K562 (cell line): ENCODE measurements at regions not wholly inside any gene's neighbourhood (a gene's known extent, or its start where the extent isn't known, plus 50 kb on each side); places are given as distances from the start of the nearest gene placed in this dataset.

Source experiments
- CCNT2 ChIP-seq: IDR thresholded peaks from 2 replicates; pipeline ENCODE4 v1.6.1; 2011; ENCODE audit warnings: borderline replicate concordance, low read depth, mild to moderate bottlenecking, moderate library complexity, mixed read lengths, low read length; ENCODE audit not compliant: insufficient read length; ENCODE audit errors: extremely low read depth
- CHAMP1 ChIP-seq: fragments of 450-650 bp; IDR thresholded peaks from 2 replicates; pipeline ENCODE4 v1.6.1; 2016; ENCODE audit warnings: mild to moderate bottlenecking
- FOXP4 ChIP-seq: sonication (generic); formaldehyde crosslinking; IDR thresholded peaks from 2 replicates; pipeline ENCODE4 v1.8.0; 2022; ENCODE audit warnings: mild to moderate bottlenecking, missing genetic modification reagents, borderline replicate concordance
- GATAD2A ChIP-seq: fragments of 450-650 bp; IDR thresholded peaks from 2 replicates; pipeline ENCODE4 v1.6.1; 2017
- HDAC2 ChIP-seq: fragments of 450-650 bp; IDR thresholded peaks from 2 replicates; pipeline ENCODE4 v1.6.1; 2016; ENCODE audit warnings: mild to moderate bottlenecking
- JUND ChIP-seq, 2 experiments: IDR thresholded peaks; 2 replicates in 1 of 2; 3 replicates in 1 of 2; pipeline ENCODE4 v1.6.1; 2011; ENCODE audit warnings: borderline replicate concordance in 2 of 2, low read depth in 2 of 2, low read length in 2 of 2, improper control_type of control experiment in 1 of 2, missing biosample characterization in 1 of 2, missing genetic modification characterization in 1 of 2, missing genetic modification reagents in 1 of 2
- L3MBTL2 ChIP-seq: fragments of 450-650 bp; IDR thresholded peaks from 2 replicates; pipeline ENCODE4 v1.6.1; 2016; ENCODE audit warnings: mild to moderate bottlenecking, moderate library complexity
- NBN ChIP-seq: fragments of 450-650 bp; IDR thresholded peaks from 2 replicates; pipeline ENCODE4 v1.6.1; 2016; ENCODE audit warnings: low read depth, mild to moderate bottlenecking
- RFX1 ChIP-seq: fragments of 450-650 bp; IDR thresholded peaks from 2 replicates; pipeline ENCODE4 v1.6.1; 2016; ENCODE audit warnings: mild to moderate bottlenecking, moderate library complexity
- THRAP3 ChIP-seq: fragments of 450-650 bp; IDR thresholded peaks from 2 replicates; pipeline ENCODE4 v1.6.1; 2016; ENCODE audit warnings: mild to moderate bottlenecking, inconsistent platforms, borderline replicate concordance
- XRCC3 ChIP-seq: fragments of 450-650 bp; IDR thresholded peaks from 2 replicates; pipeline ENCODE4 v1.6.1; 2017; ENCODE audit warnings: mild to moderate bottlenecking, moderate library complexity
- ZFP36 ChIP-seq: fragments of 150-350 bp; IDR thresholded peaks from 2 replicates; pipeline ENCODE4 v1.6.1; 2018; ENCODE audit warnings: low read length, low read depth; ENCODE audit not compliant: partially characterized antibody
- ZNF175 ChIP-seq: fragments of 200-800 bp; sonication (Bioruptor generic); IDR thresholded peaks from 2 replicates; pipeline ENCODE4 v1.6.1; 2016; ENCODE audit warnings: low read depth, mild to moderate bottlenecking, missing genetic modification characterization, missing compliant biosample characterization
- ZNF449 ChIP-seq: fragments of 250-450 bp; sonication (Bioruptor Pico); IDR thresholded peaks from 2 replicates; pipeline ENCODE4 v1.8.0; 2022; ENCODE audit warnings: moderate library complexity, mild to moderate bottlenecking, inconsistent platforms
- TF ChIP-seq, protein P1 (sequence below): conservative IDR thresholded peaks from 2 replicates; pipeline ENCODE4 v1.6.1; 2011; ENCODE audit warnings: low read depth, mild to moderate bottlenecking, low read length; ENCODE audit not compliant: control insufficient read depth
- TF ChIP-seq, protein P2 (sequence below): fragments of 250-450 bp; sonication (Bioruptor Pico); IDR thresholded peaks from 2 replicates; pipeline ENCODE4 v1.5.0; 2022; ENCODE audit warnings: mild to moderate bottlenecking

DNA sequence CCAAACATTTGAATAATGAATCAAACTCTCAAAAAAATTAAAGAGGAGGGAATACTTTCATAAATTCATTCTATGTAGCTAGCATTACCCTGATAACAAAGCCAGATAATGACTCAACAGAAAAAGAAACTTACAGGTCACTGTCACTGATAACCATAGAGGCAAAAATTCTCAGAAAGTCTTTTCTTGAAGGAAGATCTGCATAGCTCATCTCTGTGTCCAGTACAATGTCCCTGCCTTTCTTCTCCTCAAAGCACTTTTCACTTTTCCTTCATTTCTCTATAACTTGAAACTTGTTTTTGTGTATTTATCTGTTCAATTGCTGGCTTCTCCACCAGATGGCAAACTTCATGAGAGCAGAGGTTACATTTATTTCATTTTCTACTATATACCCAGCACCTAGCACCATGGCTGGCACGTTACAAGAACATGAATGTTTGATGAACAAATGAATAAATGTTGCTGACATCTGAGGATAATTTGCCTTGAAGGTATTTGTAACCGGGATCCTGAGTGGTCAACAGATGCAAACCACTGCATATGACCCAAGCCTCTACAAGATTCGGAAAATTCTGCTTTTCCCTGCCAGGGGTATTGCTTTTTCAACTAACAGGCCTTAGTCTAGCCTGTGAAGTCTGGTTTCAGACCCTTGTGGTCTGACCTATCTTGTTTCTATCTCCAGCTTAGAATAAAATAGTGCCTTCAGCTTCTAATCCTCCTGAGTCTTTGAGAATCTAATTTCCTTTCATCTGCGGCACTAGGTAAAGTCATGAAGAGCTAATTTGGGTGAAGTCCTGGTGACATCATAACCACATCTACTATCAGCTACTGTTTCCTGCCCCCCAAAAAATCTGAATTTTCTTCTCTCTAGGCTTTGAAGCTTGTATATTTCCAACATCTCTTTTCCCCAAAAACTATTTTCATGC lies 52.5 kb upstream of the ANTXR2 start (continued):
- no peak for TF ChIP-seq ZNF449 (CRISPR knock-in tag)
- TF ChIP-seq, protein P1, sequence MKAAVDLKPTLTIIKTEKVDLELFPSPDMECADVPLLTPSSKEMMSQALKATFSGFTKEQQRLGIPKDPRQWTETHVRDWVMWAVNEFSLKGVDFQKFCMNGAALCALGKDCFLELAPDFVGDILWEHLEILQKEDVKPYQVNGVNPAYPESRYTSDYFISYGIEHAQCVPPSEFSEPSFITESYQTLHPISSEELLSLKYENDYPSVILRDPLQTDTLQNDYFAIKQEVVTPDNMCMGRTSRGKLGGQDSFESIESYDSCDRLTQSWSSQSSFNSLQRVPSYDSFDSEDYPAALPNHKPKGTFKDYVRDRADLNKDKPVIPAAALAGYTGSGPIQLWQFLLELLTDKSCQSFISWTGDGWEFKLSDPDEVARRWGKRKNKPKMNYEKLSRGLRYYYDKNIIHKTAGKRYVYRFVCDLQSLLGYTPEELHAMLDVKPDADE, result no peak
- peak; percentile 60; the same call in 1 of the 2 replicates for TF ChIP-seq NBN
- peak; percentile 70; the same call in 1 of the 2 replicates for TF ChIP-seq ZNF175 (CRISPR knock-in tag)
- no peak for TF ChIP-seq ZFP36
- TF ChIP-seq RFX1, result 0 out of 2 replicates have a peak, but pooled peaks have one; percentile 4
- TF ChIP-seq CCNT2, result peak; percentile 51
- TF ChIP-seq L3MBTL2, result 0 out of 2 replicates have a peak, but pooled peaks have one; percentile 51
- no peak for TF ChIP-seq THRAP3
- TF ChIP-seq JUND (IDR thresholded peaks at IDR 0.05; ENCODE audit: borderline replicate concordance, low read depth, low read length), result peak; percentile 58
- TF ChIP-seq JUND (tag; IDR thresholded peaks at IDR 0.05; ENCODE audit: borderline replicate concordance, low read depth, low read length), result peak; percentile 53; the same call in 1 of the 3 replicates
- TF ChIP-seq HDAC2, result peak; percentile 43; the same call in 1 of the 2 replicates
- peak; percentile 70; the same call in 1 of the 2 replicates for TF ChIP-seq GATAD2A
- TF ChIP-seq FOXP4 (CRISPR knock-in tag), result no peak
- TF ChIP-seq, protein P2, sequence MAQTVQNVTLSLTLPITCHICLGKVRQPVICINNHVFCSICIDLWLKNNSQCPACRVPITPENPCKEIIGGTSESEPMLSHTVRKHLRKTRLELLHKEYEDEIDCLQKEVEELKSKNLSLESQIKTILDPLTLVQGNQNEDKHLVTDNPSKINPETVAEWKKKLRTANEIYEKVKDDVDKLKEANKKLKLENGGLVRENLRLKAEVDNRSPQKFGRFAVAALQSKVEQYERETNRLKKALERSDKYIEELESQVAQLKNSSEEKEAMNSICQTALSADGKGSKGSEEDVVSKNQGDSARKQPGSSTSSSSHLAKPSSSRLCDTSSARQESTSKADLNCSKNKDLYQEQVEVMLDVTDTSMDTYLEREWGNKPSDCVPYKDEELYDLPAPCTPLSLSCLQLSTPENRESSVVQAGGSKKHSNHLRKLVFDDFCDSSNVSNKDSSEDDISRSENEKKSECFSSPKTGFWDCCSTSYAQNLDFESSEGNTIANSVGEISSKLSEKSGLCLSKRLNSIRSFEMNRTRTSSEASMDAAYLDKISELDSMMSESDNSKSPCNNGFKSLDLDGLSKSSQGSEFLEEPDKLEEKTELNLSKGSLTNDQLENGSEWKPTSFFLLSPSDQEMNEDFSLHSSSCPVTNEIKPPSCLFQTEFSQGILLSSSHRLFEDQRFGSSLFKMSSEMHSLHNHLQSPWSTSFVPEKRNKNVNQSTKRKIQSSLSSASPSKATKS (CRISPR knock-in tag), result no peak
- TF ChIP-seq CHAMP1, result peak; percentile 70
- TF ChIP-seq XRCC3, result no peak
